Gastrocnemius medialis (tissue), 4 donors: ENCODE measurements at regions not wholly inside any gene's neighbourhood (a gene's known extent, or its start where the extent isn't known, plus 50 kb on each side); places are given as distances from the start of the nearest gene placed in this dataset.

ENCODE experiments used
- ATAC-seq, 2 donors: fragments of 150-250 bp; one replicate each; pipeline ENCODE4 v1.9.1; 2016
- DNase-seq, 2 donors: peaks; one replicate each; pipeline ENCODE4 v3.0.0-alpha.2; 2019
- H3K27ac ChIP-seq, 4 donors: fragments of 200-600 bp; sonication (generic); 1 replicate in 1 of 4; 2 replicates in 3 of 4; pipeline ENCODE4 v1.5.1; 2016 to 2018; ENCODE audit warnings: mild to moderate bottlenecking in 2 of 4, moderate library complexity in 1 of 4
- H3K27me3 ChIP-seq, 3 donors: fragments of 200-600 bp; sonication (generic) in 2 of 3; 1 replicate in 1 of 3; 2 replicates in 2 of 3; pipeline versions ENCODE4 v1.5.1 to v1.6.0; 2016 to 2019; ENCODE audit warnings: mild to moderate bottlenecking in 1 of 3, moderate library complexity in 1 of 3
- H3K36me3 ChIP-seq, 2 donors: fragments of 200-600 bp; sonication (generic) in 1 of 2; one replicate each; pipeline ENCODE4 v1.5.1; 2017 to 2018
- H3K4me1 ChIP-seq, 2 donors: fragments of 200-600 bp; sonication (generic) in 1 of 2; one replicate each; pipeline ENCODE4 v1.5.1; 2016 to 2017; ENCODE audit warnings: mild to moderate bottlenecking in 2 of 2
- H3K4me3 ChIP-seq, 4 donors: fragments of 200-600 bp; sonication (generic) in 3 of 4; 1 replicate in 1 of 4; 2 replicates in 3 of 4; pipeline ENCODE4 v1.5.1; 2016 to 2019; ENCODE audit warnings: mild to moderate bottlenecking in 2 of 4
- H3K9me3 ChIP-seq, 3 donors: fragments of 200-600 bp; sonication (generic) in 2 of 3; 1 replicate in 1 of 3; 2 replicates in 2 of 3; pipeline ENCODE4 v1.5.1; 2016 to 2019
- POLR2A ChIP-seq, 2 donors: fragments of 450-650 bp; IDR thresholded peaks; one replicate each; pipeline ENCODE4 v1.6.1; 2017; ENCODE audit warnings: antibody characterized with exemption in 2 of 2, mild to moderate bottlenecking in 2 of 2, moderate library complexity in 2 of 2
- in situ Hi-C, 4 donors: fragments of 200-750 bp; cut with MboI; loops; one replicate each; pipeline versions ENCODE4 v1.15.0 to v1.8.0; 2017; ENCODE audit warnings: low sequenced_read_pairs in 4 of 4
- intact Hi-C: fragments of 100-400 bp; cut with DNase I; formaldehyde crosslinking; loops from one replicate; pipeline ENCODE4 v1.15.1; 2023; ENCODE audit warnings: low total_unique reads
- TF ChIP-seq, protein P1 (sequence below), 5 experiments: fragments of 450-650 bp in 3 of 5; fragments of 200-600 bp in 2 of 5; sonication (generic) in 2 of 5; IDR thresholded peaks in 4 of 5; conservative IDR thresholded peaks in 1 of 5; 1 replicate in 4 of 5; 2 replicates in 1 of 5; pipeline ENCODE4 v1.5.1; 2016 to 2019; ENCODE audit warnings: antibody characterized with exemption in 5 of 5, mild to moderate bottlenecking in 3 of 5, moderate library complexity in 3 of 5

DNA sequence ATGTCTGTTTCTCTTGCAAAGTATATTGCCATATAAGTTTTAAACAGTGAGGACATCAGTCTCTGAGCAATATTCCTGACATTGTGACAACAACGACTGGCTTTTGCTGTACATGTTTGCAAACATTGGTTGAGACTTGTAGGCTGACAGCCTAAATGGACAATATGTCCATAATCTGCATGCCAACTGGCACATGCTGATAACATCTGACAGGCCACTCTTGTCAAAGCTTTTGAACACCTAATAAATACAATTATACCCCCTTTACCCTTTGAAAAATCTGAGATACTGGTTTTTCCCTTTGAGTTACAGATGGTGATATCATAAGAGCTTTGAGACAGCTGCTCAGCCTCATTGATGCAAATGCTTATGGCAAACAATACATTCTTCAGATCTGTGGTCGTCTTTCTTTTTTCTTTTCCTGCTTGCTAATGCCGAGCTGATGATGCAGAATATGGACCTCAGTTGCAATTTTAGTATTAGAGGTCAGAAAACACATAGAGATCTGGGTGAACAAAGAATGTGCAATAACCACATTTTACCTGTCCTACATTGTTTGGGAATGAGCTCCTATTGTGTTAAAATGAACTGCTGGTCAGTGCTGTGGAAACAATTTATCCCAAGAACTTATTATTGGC lies 114.9 kb downstream of the RFC3 start:
- in situ Hi-C loops = loop anchor here in 3 of 4 donors (10.0 to 25.0 kb wide), 2 partner anchors 1229 to 1232 kb away; no protein-coding TSS in a partner anchor

DNA sequence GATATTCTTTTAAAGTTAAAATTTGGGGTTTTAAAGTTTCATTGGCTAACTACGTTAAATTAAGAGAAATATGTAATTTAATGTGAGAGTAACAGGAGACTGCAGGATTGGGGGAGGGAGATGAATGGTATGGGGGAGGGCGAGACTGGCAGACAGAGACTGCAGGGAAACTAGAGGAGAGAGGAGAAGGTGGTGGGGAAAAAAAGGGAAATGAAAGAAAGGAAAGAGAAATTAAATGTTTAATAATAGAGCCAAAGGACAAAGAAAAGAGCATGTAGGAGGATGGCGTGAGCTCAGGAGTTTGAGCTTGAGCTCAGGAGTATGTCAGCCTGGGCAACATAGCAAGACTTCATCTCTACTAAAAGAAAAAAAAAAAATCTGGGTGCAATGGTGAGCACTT lies 115.9 kb downstream of the RFC3 start:
- Histone ChIP-seq H3K27me3 (no peaks in the 10 kb centered on the region), H3K27ac (no peak overlapping the region), H3K36me3 (no peaks in the 10 kb centered on the region), H3K4me3 (no peak overlapping the region), H3K4me1 (peaks cover 0 to 5% of the 10 kb centered on the region in 2 donors), H3K9me3 (no peaks in the 10 kb centered on the region)
- DNase-seq = no peak
- ATAC-seq = no peak
- intact Hi-C loops (no loop called here), in situ Hi-C loops (loop anchor here in 3 of 4 donors (10.0 to 25.0 kb wide), 2 partner anchors 1228 to 1231 kb away; no protein-coding TSS in a partner anchor)
- TF ChIP-seq, protein P1, sequence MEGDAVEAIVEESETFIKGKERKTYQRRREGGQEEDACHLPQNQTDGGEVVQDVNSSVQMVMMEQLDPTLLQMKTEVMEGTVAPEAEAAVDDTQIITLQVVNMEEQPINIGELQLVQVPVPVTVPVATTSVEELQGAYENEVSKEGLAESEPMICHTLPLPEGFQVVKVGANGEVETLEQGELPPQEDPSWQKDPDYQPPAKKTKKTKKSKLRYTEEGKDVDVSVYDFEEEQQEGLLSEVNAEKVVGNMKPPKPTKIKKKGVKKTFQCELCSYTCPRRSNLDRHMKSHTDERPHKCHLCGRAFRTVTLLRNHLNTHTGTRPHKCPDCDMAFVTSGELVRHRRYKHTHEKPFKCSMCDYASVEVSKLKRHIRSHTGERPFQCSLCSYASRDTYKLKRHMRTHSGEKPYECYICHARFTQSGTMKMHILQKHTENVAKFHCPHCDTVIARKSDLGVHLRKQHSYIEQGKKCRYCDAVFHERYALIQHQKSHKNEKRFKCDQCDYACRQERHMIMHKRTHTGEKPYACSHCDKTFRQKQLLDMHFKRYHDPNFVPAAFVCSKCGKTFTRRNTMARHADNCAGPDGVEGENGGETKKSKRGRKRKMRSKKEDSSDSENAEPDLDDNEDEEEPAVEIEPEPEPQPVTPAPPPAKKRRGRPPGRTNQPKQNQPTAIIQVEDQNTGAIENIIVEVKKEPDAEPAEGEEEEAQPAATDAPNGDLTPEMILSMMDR (IDR thresholded peaks at IDR 0.05 in 4 of 5, conservative IDR thresholded peaks at IDR 0.05 in 1 of 5) = no peak
- no peak for TF ChIP-seq POLR2A (IDR thresholded peaks at IDR 0.05)

More for the DNA sequence above, 114.9 kb downstream of the RFC3 start:
- Histone ChIP-seq H3K27ac (no peak overlapping the region), H3K4me3 (no peak overlapping the region), H3K27me3 (no peaks in the 10 kb centered on the region), H3K36me3 (no peaks in the 10 kb centered on the region), H3K9me3 (no peaks in the 10 kb centered on the region), H3K4me1 (peaks cover 0 to 5% of the 10 kb centered on the region in 2 donors)
- ATAC-seq = no peak
- no peak for DNase-seq
- intact Hi-C loops = no loop called here
- TF ChIP-seq, protein P1 (IDR thresholded peaks at IDR 0.05 in 4 of 5, conservative IDR thresholded peaks at IDR 0.05 in 1 of 5) = no peak
- TF ChIP-seq POLR2A (IDR thresholded peaks at IDR 0.05) = no peak

DNA sequence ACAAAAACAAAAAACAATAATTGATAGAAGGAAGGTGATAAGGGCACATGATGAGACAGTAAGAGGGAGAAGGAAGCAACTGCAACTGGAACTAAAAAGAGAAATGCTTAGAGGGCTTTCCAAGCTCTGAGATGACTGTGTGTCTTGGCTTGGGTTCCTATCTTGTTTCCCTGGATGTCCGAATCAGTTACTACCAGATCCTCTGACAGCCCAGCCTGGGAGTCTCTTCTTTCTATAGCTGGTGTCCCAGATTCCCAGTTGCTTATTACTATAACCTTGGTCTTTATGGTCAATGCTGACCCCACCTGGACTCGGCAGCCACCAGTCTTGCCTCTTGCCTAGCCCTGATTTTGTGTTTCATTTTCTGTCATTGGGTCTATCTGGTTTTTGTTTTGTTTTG lies 116.4 kb downstream of the RFC3 start:
- H3K27ac ChIP-seq = no peak overlapping the region
- no peaks in the 10 kb centered on the region for H3K27me3 ChIP-seq
- peaks cover 0 to 5% of the 10 kb centered on the region in 2 donors for H3K4me1 ChIP-seq
- no peak for DNase-seq
- H3K36me3 ChIP-seq = no peaks in the 10 kb centered on the region
- TF ChIP-seq, protein P1 (IDR thresholded peaks at IDR 0.05 in 4 of 5, conservative IDR thresholded peaks at IDR 0.05 in 1 of 5) = no peak
- no peak for TF ChIP-seq POLR2A (IDR thresholded peaks at IDR 0.05)
- no peaks in the 10 kb centered on the region for H3K9me3 ChIP-seq
- no peak overlapping the region for H3K4me3 ChIP-seq
- intact Hi-C loops (no loop called here), in situ Hi-C loops (loop anchor here in 3 of 4 donors (10.0 to 25.0 kb wide), 2 partner anchors 1228 to 1230 kb away; no protein-coding TSS in a partner anchor)
- no peak for ATAC-seq

DNA sequence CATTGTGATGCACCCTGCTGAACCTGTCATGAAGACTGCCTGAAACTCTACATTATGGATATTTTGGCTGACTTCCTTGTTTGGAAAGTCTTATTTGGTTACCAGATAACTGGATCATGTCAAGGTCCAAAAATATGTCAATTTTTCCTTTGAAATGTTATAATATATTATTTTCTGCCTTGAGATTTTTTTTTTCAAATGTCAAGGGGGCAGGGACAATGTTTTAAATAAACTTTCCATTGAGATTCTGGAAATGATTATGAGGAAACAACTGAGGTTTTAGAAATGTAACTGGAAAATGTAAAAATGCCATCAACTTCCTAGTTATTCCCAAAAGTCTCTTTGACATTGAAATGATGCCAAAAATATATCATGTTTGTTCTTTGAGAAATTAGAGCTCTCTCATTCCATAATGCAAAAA lies 117.0 kb downstream of the RFC3 start:
- H3K27me3 ChIP-seq = no peaks in the 10 kb centered on the region
- H3K4me1 ChIP-seq = peaks cover 0 to 5% of the 10 kb centered on the region in 2 donors
- ATAC-seq = no peak
- no peak overlapping the region for H3K27ac ChIP-seq
- DNase-seq = no peak
- in situ Hi-C loops (loop anchor here in 3 of 4 donors (10.0 to 25.0 kb wide), 2 partner anchors 1227 to 1230 kb away; no protein-coding TSS in a partner anchor), intact Hi-C loops (no loop called here)
- no peaks in the 10 kb centered on the region for H3K9me3 ChIP-seq
- H3K36me3 ChIP-seq = no peaks in the 10 kb centered on the region
- no peak overlapping the region for H3K4me3 ChIP-seq
- no peak for TF ChIP-seq POLR2A (IDR thresholded peaks at IDR 0.05)
- TF ChIP-seq, protein P1 (IDR thresholded peaks at IDR 0.05 in 4 of 5, conservative IDR thresholded peaks at IDR 0.05 in 1 of 5) = no peak
